AG20443 (cell line): ENCODE measurements at regions not wholly inside any gene's neighbourhood (a gene's known extent, or its start where the extent isn't known, plus 50 kb on each side); places are given as distances from the start of the nearest gene placed in this dataset.
"Not testable (repeated sequence)": the region's sequence is repeated elsewhere in the genome, so short reads cannot be mapped to it uniquely, and the experiment has no call there.

Source experiments
- DNase-seq: peaks from one replicate; pipeline ENCODE4 v3.0.0; 2012; ENCODE audit warnings: low spot score, mixed read lengths

GRCh38 chr3:174540116-174540908, 318.8 kb upstream of the NAALADL2 start:
- DNase-seq, result no peak

DNA sequence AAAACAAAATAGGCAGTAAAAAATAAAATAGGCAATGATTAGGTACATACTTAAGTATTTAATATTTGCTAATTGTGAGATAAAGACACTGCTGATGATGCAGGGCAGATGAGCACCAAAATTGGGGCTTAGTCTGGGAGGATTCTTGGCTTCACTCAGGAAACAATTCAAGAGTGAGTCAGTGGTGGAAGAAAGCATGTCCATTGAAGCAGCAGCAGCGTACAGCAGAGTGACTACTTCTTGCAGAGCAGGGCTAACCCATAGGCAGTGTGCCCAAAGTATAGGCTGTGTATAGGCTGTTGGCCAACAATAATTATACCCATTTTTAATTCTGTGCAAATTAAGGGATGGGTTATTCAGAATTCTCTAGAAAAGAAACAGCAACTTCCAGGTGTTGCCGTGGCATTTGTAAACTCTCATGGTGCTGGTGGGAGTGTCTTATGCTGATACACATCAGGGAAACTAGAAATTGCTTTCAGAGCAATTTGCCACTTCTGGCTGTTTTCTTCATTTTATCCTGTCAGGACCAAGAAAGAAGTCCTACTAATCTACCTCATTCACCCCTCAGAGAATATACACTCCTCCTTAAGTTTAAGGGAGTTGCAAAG, 317.3 kb upstream of the NAALADL2 start:
- DNase-seq, result peak; percentile 35

DNA sequence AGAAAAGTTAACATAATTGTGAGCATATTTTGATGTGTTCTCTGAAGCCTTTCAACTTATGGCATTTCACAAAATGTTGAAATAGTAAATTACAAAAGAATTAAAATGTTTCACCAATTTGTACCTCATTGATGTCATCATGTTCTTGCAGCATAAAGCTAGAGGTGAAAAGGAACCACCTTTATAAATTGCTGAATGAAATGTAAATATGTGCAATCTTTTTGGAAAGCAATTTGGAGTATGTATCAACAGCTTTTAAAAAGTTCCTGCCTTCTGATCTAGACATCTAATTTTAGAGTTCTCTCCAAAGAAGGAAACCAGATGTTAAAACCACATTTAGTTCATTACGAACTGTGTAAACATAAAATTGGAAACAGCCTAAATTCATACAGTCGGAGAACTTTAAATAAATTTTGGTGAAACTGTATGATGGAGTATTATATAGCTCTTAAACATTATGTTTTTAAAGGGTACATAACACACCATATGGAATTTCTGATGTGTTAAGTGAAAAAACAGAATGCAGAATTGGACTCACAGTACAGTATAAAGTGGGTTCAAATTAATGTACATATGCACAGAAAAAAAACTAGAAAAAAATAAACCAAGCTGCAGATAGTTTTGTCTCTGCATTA, 311.2 kb upstream of the NAALADL2 start:
- DNase-seq, result peak; percentile 8

DNA sequence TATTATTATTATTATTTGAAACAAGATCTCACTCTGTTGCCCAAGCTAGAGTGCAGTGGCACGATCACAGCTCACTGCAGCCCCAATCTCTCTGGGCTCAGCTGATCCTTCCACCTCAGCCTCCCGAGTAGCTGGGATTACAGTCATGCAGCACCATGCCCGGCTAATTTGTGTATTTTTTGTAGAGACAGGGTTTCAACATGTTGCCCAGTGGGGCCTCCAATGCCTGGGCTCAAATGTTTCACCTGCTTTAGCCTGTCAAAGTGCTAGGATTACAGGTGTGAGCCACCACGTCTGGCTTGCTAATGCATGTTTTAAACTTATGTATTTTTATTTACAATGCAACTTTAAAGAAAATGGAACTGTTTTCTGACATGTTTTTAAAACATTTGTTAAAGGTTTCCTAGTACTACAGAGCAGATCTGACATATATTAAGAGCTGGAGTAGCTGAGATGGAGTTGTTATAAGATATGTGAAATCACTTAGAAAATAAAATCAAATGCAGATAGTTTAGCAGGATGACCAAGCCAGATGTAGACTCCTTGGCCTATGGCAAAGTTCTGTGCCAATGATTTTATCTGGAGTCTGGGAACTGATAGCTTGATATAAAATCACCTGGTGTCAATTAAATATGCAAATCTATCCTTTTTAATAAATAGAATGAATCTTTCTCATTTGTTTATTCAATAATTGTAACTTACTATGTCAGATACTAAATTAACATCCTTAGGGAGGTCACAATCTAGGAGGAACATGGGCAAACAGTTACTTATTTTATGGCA, 310.1 kb upstream of the NAALADL2 start:
- no peak for DNase-seq

DNA sequence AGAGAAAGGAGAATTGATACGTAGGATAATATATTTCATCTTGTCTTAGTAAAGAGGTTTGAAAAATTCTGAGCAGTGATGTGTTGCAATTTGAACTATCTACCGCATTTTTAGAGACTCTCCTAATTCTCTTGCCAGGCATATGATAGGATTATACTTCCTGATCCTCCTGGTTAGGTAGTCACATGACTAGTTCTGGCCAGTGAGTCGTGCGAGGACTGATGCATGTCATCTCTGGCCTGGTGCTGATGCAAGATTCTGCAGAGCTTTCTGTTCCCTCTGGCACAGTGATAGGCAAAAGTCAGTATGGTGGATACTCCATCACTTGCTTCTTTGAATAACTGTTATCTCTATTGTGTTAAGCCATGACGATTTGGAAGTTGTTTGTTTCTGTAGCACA, 277.6 kb upstream of the NAALADL2 start:
- DNase-seq, result no peak

DNA sequence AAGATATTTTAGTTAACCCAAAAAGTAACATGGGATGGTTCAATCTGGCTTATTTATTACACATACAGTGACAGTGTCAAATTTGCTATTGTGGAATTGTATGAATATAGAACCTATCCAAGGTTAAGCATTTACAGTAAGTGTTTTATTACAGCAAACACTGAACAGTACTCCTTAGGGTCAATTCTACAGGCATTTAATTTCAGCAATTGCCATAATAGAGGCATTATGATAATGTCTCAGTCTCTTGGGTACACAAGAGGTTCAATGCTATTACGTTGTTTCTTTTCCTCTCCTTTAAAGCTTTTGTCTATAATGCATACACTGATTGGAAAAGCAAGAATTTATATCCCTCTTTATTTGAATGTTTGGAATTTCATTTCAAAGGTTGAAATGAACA, 275.7 kb upstream of the NAALADL2 start:
- no peak for DNase-seq

GRCh38 chr3:174587137-174587536, 272.0 kb upstream of the NAALADL2 start:
- not testable (repeated sequence) for DNase-seq

GRCh38 chr3:174596447-174596982, 262.6 kb upstream of the NAALADL2 start:
- DNase-seq, result no peak

- DNase-seq, result no peak
These were observed 260.2 kb upstream of the NAALADL2 start for GRCh38 chr3:174598885-174599439.

- no peak for DNase-seq
These were observed 246.0 kb upstream of the NAALADL2 start for GRCh38 chr3:174613173-174613572.

GRCh38 chr3:174614036-174614435, 245.1 kb upstream of the NAALADL2 start:
- no peak for DNase-seq

DNA sequence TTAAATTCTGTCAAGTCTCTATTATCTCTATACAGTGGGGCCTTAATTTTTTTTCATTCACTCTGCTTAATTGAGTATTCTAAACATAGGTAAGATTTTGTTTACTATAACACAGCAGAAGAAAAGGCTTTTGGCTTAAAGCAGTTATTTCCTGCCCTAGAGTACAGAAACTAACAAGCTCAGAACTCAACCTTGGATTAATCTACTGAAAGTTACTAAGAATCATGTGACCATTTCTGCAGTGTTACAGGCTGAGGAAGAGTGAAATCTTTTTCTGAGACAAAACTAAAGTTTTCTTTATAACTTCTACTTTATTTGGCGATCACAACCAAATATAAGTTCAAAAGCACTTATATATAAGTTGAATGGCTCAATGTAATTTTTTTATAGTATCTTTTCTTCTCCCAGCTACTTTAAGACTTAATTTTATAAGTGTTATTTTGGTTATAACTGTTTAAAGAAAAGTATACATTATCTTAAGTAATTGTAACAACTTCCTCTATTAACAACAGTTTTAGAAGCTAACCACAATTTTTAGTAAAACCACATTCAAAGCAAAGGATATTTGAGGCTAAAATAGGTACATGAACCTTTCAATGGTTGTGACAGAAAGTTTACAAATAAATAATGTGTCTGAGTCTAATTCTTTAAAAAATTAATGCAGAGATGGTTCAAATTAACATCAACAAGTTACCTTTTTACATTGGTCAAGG, 240.6 kb upstream of the NAALADL2 start:
- no peak for DNase-seq

- DNase-seq, result no peak
These were observed 239.9 kb upstream of the NAALADL2 start for GRCh38 chr3:174619239-174619638.

DNA sequence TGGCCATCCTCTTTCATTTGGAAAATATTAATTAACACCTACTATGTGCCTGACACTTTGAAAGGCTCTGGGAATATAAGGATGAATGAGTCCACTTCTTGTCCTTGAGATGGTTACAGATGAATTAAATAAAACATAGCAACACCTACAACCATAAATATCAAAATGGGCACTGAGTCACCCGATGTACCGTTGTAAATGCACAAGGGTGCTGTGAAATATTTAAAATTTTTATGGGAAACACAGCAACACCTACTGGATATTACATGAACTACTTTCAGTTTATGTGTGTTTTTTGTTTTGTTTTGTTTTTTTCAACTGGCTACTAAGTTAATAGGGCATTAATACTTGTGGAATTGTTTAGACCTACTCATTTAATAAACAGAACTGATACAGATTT, 239.0 kb upstream of the NAALADL2 start:
- no peak for DNase-seq

DNA sequence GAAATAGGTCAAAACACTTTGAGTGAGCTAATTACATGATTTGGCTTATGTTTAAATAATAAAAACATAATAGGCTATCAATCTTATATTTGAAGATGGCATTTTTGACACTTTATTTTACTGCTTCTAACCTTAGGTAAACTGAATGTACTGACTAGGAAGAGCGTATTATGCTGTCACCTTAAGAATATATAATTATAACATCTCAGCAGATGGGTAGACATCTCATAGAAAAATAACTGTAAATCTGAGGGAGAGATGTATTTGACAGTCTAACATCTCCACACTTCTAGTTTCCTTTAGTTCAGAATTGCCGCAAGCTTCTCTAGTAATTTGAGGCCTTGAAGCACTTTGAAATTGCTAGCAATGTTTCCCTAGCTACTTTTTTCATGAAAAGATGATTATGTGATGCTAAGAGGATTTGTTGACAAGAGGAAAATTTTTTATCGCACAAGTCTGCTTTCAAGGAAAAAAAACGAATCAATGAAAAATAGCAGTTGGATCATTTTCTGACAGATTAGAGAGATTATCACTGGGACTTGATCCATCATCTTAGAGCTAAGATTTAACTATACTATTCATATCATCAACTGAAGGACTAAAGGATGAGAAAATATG, 238.2 kb upstream of the NAALADL2 start:
- DNase-seq, result no peak

DNA sequence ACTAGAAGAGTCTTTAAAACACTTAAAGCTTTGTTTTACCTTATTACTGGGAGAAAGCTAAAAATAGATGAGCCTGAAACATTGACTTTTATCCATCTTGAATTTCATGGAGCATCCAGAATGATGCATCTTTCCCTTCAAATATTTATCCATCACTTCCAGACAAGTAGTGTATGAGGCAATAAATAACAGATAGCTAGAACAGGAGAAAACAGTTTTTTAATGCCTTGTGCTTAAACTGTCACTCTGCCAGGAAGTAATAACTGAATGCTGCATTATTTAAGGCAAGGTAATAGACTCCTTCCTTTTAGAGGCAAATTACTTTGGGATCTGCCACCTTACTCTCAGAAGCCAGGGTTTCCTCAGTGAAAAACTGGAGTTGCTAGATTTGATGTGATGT, 225.8 kb upstream of the NAALADL2 start:
- DNase-seq, result no peak

DNA sequence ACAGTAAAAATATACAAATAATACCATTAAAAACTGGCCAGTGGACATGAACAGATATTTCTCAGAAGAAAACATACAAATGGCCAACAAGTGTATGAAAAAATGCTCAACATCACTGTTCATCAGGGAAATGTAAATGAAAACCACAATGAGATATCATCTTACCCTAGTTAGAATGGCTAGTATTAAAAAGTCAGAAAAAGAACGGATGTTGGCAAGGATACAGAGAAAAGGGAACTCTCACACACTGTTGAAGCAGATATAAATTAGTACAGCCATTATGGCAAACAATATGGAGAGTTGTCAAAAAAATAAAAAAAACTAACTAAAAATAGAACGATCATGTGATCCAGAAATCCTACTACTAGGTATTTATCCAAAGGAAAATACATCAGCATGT, 222.7 kb upstream of the NAALADL2 start:
- DNase-seq, result no peak

DNA sequence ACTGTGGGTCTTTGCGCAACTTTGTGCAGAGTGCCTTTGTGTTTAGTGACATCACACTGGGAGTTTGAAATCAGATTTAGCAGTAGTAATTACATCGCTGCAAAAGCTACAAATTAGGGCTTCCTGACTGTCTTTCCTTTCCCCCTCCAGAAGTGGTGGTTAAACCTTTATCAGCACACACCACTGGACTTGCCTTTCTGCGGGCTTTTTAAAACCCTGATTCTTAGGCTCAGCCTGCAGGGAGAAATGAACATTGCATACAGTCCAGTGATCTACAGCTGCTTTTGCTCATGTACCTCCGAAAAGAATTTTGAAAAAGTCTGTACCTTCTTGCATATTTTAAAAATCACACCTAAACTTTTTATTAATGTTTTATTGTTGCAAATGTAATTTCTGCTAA, 219.7 kb upstream of the NAALADL2 start:
- no peak for DNase-seq

DNA sequence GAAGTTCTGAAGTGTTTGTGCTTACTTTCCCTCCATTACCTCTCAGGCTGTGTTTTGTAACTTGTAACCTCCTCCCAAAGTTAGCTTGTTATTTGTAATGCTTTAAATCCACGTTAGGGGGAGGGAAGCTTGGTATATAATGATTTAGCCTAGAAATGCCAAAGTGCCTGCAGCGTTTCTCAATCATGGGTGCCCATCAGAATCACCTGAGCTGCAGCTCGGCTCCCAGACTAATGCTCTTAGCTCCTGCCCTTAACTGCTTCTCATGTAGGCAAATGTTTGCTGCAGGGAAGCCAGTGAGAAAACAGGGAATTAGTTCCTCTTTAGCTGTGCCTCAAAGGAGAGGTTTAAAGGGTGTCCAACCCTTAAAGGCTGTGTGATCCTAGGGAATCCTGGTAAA, 219.2 kb upstream of the NAALADL2 start:
- no peak for DNase-seq

- DNase-seq, result no peak
These were observed 218.2 kb upstream of the NAALADL2 start for GRCh38 chr3:174640932-174641331.

- no peak for DNase-seq
These were observed 214.8 kb upstream of the NAALADL2 start for GRCh38 chr3:174644287-174644686.
